Fibroblast of skin of left biceps (primary cell): ENCODE measurements at regions not wholly inside any gene's neighbourhood (a gene's known extent, or its start where the extent isn't known, plus 50 kb on each side); places are given as distances from the start of the nearest gene placed in this dataset.
"Not testable (repeated sequence)": the region's sequence is repeated elsewhere in the genome, so short reads cannot be mapped to it uniquely, and the experiment has no call there.

ENCODE experiments used
- DNase-seq, 2 experiments: peaks; one replicate each; pipeline ENCODE4 v3.0.0-alpha.2; 2013; ENCODE audit warnings: low read depth in 2 of 2

- peak; percentile 82 to 86 for DNase-seq
These were observed 318.4 kb upstream of the COL8A1 start for GRCh38 chr3:99319961-99320360.

GRCh38 chr3:99319450-99319849 is 318.9 kb upstream of the COL8A1 start:
- DNase-seq = no peak

- DNase-seq = no peak
These were observed 321.2 kb upstream of the COL8A1 start for GRCh38 chr3:99317201-99317600.

GRCh38 chr3:99315896-99316295 is 322.5 kb upstream of the COL8A1 start:
- DNase-seq = no peak

- no peak for DNase-seq
These were observed 324.9 kb upstream of the COL8A1 start for GRCh38 chr3:99313485-99313884.

- no peak for DNase-seq
These were observed 339.7 kb upstream of the COL8A1 start for GRCh38 chr3:99298661-99299060.

GRCh38 chr3:99295836-99296235 is 342.6 kb upstream of the COL8A1 start:
- DNase-seq = no peak

GRCh38 chr3:99294092-99294491 is 344.3 kb upstream of the COL8A1 start:
- DNase-seq = not testable (repeated sequence)

GRCh38 chr3:99287876-99288275 is 350.5 kb upstream of the COL8A1 start:
- no peak for DNase-seq

GRCh38 chr3:99286266-99286845 is 352.0 kb upstream of the COL8A1 start:
- DNase-seq = no peak

- no peak for DNase-seq
These were observed 368.3 kb upstream of the DCBLD2 start for GRCh38 chr3:99269606-99270351.

GRCh38 chr3:99256788-99257187 is 355.3 kb upstream of the DCBLD2 start:
- DNase-seq = no peak

- DNase-seq = no peak
These were observed 352.5 kb upstream of the DCBLD2 start for GRCh38 chr3:99253963-99254355.

- DNase-seq = no peak
These were observed 349.4 kb upstream of the DCBLD2 start for GRCh38 chr3:99250821-99251355.

- peak in 1 of 2 experiments; percentile 39 for DNase-seq
These were observed 348.8 kb upstream of the DCBLD2 start for GRCh38 chr3:99250272-99250671.

GRCh38 chr3:99249627-99250026 is 348.1 kb upstream of the DCBLD2 start:
- no peak for DNase-seq

- DNase-seq = no peak
These were observed 347.4 kb upstream of the DCBLD2 start for GRCh38 chr3:99248913-99249312.

GRCh38 chr3:99248130-99248529 is 346.6 kb upstream of the DCBLD2 start:
- no peak for DNase-seq

GRCh38 chr3:99246010-99246654 is 344.6 kb upstream of the DCBLD2 start:
- DNase-seq = peak in 1 of 2 experiments; percentile 39

- no peak for DNase-seq
These were observed 340.8 kb upstream of the DCBLD2 start for GRCh38 chr3:99242271-99242670.

GRCh38 chr3:99240700-99241099 is 339.2 kb upstream of the DCBLD2 start:
- no peak for DNase-seq

GRCh38 chr3:99236576-99236975 is 335.1 kb upstream of the DCBLD2 start:
- DNase-seq = no peak

GRCh38 chr3:99232696-99233095 is 331.2 kb upstream of the DCBLD2 start:
- no peak for DNase-seq
